CD4-positive, alpha-beta T cell treated with Interleukin-12 subunit alpha and Interleukin-12 subunit beta, for 1 hour (primary cell): ENCODE measurements at regions not wholly inside any gene's neighbourhood (a gene's known extent, or its start where the extent isn't known, plus 50 kb on each side); places are given as distances from the start of the nearest gene placed in this dataset.

ENCODE experiments used
- DNase-seq: peaks from one replicate; pipeline ENCODE4 v3.0.0-alpha.2; 2020

GRCh38 chr4:89665662-89666061 is 171.3 kb downstream of the SNCA start:
- DNase-seq, result no peak

- no peak for DNase-seq
Observed at GRCh38 chr4:89664521-89664920, 172.4 kb downstream of the SNCA start.

DNA sequence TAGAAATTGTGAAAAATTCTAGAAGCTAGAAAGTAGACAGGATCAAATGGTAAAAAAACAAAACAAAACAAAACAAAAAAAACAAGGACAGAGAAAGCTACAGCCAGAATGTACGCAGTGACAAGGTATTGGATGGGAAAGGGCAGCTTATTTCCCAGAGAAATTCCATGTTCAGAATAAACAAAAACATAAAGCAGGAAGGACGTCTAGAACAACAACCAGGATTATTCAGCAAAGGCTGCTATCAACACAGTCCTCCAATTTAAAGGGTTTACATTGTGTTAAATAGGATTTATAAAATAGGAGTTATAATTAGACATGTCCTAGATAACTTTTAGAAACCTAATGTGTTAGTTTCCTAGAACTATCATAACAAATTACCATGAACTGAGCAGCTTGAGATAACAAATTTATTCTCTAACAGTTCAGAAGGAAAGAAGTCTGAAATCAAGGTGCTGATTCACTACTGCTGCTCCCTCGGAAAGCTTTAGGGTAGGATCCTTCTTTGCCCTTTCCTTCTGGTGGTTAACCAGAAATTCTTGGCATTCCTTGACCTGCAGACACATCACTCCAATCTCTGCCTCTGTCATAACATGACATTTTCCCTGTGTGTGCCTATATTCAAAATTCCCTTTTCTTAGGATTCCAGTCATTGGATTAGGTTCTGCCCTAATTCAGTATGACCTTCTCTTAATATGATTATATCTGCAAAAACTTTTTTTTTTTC is 175.6 kb downstream of the SNCA start:
- no peak for DNase-seq

DNA sequence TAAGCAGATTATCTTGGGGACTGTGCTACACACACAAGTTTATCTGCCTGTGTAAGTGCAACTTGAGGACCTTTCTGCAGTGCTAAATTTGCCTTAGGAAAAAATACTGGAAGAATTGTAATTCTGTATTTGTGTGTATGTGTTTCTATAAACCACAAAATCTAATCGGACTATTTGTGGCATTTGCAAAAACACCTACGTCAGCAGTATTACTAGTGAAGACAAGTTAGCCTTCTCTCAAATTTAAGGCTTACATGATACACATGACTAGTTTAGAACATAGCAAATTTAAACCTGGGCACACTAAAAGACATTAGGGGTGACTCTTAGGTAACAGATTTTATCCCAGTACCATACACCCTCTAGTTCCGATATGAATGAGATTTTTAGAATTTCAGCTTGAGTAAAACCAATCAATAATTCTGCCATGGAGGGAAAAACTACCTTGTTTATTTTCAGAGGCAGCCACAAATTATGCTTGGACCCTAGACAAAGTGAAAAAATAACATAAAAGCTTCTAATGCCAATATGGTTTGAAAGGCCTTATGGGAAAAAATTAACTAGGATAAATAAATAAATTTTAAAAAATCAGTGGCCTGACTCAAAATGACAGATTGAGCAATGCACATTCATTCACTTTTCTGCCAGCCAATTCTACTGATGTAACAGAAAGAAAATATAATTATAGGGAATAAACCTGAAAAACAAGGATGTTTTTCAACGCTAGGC is 176.4 kb downstream of the SNCA start:
- no peak for DNase-seq

DNA sequence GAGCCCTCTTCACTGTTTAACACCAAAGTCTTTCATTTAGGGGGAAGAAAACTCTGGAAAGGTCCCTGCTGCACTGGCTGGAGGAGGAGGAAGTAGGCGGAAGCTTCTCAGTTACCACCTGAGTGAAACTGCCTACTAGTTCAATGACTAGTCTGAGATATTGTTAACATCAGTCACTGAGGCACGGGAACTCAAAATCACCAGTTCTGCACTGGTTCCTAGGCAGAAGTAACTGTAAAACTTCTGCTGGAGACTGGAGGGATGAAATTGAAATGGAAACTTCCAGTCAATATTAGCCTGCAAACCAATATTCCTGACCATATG is 178.3 kb downstream of the SNCA start:
- no peak for DNase-seq

DNA sequence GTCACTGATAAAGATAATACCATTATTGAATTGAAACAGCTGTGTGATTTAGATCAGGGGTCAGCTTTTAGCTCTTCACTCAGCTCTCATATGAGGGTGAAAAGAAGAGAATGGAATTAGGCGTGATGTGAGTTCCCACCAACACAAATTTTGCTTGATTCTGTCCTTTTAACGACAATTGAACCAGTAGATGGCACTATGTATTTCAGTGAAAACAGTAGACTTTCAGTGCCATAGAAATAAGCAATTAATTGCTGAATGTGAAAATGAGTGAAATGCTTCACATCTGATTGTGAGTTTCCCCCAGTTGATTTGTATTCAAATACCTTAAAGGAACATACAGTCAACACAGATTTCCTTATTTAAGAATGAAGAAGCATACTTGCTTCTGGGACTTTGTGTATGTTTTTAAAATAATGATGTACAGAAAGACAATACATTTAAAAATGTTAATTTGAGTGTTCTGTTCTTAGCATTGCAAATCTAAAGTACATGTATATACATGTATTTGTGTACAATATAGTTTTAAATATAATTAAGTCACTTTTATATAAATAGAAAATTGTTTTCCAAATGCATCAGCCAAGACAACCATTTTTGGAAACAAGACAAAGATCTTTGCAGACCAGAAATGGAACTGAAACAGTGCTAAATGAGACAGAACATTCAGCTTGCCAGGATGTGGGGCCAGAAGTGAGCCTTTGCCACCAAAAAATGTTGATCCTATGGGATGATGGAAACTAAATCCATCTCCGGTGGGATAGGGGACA is 178.8 kb downstream of the SNCA start:
- no peak for DNase-seq

GRCh38 chr4:89653012-89653411 is 183.9 kb downstream of the SNCA start:
- DNase-seq, result no peak

DNA sequence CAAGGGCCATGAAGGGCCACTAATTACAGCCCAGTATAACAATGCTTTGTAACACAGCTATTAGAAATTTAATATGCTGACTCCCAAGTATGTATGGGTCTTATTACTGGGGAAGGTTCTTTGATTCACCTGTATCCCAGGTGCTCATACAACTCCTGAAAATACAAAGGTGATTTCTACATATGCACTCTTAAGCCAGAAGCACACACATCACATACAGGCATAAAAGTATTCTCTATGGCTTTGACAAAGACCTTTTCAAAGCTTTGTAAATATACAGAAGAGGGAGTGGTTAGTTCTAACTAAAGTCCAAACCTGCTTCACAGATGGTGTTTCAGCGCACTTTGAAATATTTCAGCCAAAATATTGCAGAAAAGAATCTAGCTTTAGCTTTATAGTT is 191.5 kb downstream of the SNCA start:
- no peak for DNase-seq

- DNase-seq, result no peak
Observed at GRCh38 chr4:89641367-89641687, 195.6 kb downstream of the SNCA start.

- no peak for DNase-seq
Observed at GRCh38 chr4:89640620-89641366, 196.2 kb downstream of the SNCA start.

DNA sequence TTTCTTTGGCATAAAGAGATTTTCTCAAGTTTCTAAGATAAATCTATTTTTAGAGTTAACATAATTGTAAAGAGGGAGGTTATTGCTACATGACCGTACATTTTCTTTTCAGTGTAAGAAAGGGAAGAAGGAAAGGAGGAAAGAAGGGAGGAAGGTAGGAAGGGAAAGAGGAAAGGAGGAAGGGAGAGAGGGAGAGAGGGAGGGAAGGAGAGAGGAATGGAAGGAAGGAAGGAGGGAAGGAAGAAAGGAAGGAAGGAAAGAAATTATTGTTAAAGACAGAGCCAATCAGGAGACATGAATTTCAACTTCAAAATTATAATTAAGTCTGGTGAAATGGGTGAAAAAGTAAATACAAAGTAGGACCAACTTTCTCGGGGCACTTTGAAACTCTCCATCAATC is 197.6 kb downstream of the SNCA start:
- DNase-seq, result no peak

DNA sequence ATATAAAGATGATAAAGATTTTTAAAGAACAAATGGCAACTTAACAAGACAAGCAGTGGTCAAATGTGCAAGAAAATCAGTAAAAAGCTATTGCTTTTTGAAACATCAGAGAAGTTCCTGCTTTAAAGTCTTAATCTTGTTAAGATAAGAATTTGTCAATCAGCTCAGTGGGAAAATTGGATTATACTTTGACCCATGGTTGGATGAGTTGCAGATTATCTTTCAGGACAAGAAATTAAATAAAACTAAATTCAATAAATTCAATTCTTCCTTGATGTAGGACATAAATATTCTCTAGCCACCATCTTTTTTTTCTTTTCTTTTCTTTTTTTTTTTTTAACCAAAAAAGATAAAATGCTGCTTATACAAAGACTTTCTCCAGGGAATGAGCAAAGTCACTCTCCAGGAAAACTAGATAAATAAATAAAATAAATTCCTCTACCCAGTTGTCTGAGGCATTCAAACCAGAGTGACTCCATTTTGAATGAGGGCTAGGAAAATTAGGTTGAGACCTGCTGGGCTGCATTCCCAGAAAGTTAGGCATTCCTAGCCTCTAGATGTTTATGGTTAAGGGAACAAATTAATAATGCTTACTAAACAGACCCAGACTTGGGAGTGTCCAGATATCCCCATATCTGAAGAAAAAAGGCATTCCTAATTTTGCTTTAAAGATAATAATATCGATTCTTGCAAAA is 211.2 kb downstream of the SNCA start:
- no peak for DNase-seq

DNA sequence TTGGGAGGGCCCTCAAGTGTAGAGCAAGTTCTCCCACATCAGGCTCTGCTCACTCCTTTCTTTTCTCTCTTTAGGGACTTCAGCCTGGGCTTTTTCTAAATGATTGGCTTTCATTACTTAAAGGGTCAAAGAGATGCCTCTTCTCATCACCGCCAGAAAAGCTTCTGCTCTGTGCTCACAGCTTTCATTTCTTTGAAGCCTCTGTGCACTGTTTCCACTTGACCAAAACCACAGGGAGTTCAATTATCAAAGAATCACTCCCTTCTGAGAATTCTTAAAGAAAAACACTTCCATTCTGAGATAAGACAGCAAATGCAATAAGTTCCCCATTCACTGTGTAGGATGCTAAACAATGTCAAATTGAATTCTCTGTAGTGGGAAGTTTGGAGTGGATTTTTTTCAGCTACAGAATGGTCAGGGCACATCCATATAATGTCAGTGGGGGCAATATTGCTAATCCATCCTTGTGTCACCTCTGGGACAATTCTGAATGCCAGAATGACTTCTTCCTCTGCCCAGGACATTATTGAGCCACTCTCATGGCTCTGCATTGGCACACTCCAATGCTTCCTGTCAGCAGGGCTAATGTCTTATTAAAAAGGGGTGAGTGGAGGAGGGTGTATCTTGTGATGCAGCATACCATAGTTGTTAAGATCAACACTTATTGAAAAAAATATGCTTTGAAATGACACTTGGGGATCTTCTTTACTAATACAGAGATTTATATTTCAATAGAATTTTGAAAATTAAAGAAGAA is 217.6 kb downstream of the SNCA start:
- no peak for DNase-seq

DNA sequence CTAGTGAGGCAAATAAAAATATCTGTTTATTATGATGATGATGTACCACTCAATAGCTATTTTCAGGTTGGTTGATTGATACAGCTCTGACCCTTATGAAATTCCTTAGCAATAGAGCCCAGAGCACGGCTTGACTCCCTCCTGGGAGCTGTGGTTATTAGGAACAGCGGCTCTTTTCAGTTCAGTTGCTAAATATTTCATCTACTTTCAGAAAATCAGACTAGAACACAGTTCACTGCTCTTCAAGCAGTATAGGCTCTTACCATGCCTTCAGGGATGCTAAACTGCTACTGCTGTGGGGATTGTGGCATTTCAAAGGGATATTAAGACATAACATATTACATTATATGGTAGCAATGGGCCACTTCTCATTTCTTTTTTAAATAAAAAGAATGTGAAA is 218.8 kb downstream of the SNCA start:
- DNase-seq, result no peak

DNA sequence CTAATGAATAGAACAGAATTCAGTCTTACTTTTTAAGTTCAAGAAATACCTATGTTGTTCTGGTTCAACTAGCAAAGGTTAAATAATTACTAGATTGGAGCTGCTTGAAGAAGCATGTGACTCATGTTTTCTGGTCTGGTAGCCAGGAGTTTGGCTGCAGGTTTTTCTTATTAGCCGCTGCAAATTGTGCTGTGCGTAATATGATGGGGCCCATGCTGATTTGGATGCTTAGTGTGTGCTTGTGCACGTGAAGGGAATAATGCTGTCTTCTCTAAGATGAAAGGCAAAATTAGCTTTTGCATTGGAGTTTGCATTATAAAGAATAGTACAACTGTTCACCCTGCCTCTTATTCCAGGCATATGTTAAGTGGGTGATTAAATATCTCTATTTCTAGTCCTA is 219.6 kb downstream of the SNCA start:
- no peak for DNase-seq

DNA sequence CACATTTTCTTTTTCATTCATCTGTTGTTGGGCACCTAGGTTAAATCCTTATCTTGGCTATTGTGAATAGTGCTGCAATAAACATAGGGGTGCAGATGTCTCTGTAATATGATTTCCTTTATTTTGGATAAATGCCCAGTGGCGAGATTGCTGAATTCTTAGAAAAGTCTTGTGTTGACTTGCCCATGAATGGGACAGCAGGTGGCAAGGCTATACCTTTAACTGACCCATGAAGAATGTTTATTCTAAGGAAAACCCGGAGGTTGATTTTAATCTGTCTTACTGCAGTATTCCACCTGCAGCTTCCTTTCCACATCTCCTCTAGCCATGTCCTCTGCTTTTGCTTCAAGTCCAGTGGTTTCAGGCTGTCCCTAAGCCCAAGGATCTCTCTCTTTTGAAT is 220.6 kb downstream of the SNCA start:
- no peak for DNase-seq

DNA sequence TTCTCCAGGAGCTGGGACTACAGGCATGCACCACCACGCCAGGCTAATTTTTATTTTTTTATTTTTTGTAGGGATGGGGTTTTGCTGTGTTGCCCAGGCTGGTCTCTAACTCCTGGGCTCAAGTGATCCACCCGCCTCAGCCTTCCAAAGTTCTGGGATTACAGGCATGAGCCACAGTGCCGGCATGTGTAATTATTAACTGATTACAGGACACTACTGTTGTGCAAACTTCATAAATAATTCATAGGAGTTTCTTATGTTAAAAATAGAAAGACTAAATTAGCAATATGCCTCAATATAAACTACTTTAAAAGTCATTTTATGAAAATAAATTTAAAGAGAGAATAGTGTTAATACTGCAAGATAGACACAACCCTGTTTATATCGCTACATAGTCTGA is 221.9 kb downstream of the SNCA start:
- no peak for DNase-seq

GRCh38 chr4:89614155-89614554 is 222.8 kb downstream of the SNCA start:
- DNase-seq, result no peak

- DNase-seq, result no peak
Observed at GRCh38 chr4:89610236-89610635, 226.7 kb downstream of the SNCA start.

DNA sequence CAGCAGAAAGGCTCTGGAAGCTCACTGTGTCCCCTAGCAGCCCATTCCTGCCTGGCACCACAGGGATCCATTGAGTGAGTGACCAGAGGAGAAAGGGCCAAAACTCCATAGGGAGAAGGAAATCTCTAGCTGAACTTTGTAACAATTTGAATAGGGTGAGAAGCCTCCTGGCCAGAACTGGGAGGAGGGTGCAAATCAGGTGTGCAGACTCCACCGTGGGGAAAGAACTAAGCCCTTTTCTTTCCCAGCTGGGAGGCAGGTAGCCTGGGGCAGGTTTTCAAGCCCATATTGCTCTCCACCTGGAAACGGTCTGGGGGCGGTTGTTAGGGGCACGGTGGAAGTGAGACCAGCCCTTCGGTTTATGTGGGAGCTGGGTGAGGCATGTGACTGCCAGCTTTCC is 227.2 kb downstream of the SNCA start:
- no peak for DNase-seq

- DNase-seq, result no peak
Observed at GRCh38 chr4:89604951-89605350, 232.0 kb downstream of the SNCA start.

DNA sequence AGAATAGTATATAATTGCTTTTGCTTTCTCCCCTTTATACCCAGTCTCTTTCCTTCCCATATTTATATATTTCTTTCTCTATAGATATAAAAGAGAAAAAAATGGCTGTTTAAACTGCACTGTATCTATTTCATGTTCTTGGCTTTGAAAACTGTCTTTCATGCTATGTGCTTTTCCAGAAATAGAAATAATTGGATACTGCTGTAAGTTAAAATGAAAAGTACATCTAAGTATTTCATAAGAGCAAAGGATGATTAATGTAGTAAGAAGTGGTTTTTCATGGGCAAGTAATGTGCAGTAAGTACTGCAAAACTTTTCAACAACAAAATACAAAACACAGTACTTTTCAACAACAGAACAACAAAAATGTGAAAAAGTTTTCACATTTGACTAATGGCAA is 237.9 kb downstream of the SNCA start:
- DNase-seq, result no peak
